Parathyroid adenoma (tissue), 2 donors: ENCODE measurements at regions not wholly inside any gene's neighbourhood (a gene's known extent, or its start where the extent isn't known, plus 50 kb on each side); places are given as distances from the start of the nearest gene placed in this dataset.
A peak's percentile ranks its signal among the peaks of the same experiment; 100 is the strongest.

Experiments
- H2AFZ ChIP-seq: fragments of 300-600 bp; sonication (generic); one replicate; pipeline ENCODE4 v1.7.0; 2017; ENCODE audit warnings: antibody characterized with exemption, mild to moderate bottlenecking
- H3K27ac ChIP-seq: fragments of 300-600 bp; sonication (generic); one replicate; pipeline ENCODE4 v1.7.0; 2017
- H3K27me3 ChIP-seq: fragments of 300-600 bp; sonication (generic); one replicate; pipeline ENCODE4 v1.7.0; 2017; ENCODE audit warnings: low read length; ENCODE audit not compliant: control insufficient read depth, insufficient read depth
- H3K36me3 ChIP-seq: fragments of 300-600 bp; sonication (generic); one replicate; pipeline ENCODE4 v1.7.0; 2017; ENCODE audit warnings: low read length; ENCODE audit not compliant: control insufficient read depth, insufficient read depth
- H3K4me1 ChIP-seq: fragments of 300-600 bp; sonication (generic); one replicate; pipeline ENCODE4 v1.7.0; 2017; ENCODE audit warnings: control low read depth
- H3K4me2 ChIP-seq: fragments of 300-600 bp; sonication (generic); one replicate; pipeline ENCODE4 v1.7.0; 2017; ENCODE audit warnings: low read length
- H3K4me3 ChIP-seq: fragments of 300-600 bp; sonication (generic); one replicate; pipeline ENCODE4 v1.7.0; 2017; ENCODE audit warnings: low read depth, low read length
- H3K79me2 ChIP-seq: fragments of 300-600 bp; sonication (generic); one replicate; pipeline ENCODE4 v1.7.0; 2017; ENCODE audit warnings: control low read depth
- H3K9ac ChIP-seq: fragments of 300-600 bp; sonication (generic); one replicate; pipeline ENCODE4 v1.7.0; 2017; ENCODE audit warnings: mild to moderate bottlenecking
- H3K9me3 ChIP-seq: fragments of 300-600 bp; sonication (generic); one replicate; pipeline ENCODE4 v1.7.0; 2017; ENCODE audit warnings: low read length; ENCODE audit not compliant: control insufficient read depth
- TF ChIP-seq, protein P1 (sequence below): fragments of 300-600 bp; sonication (generic); IDR thresholded peaks from one replicate; pipeline ENCODE4 v1.7.0; 2017; ENCODE audit warnings: antibody characterized with exemption, mild to moderate bottlenecking
- donor health status: primary hyperparathyroidism.

DNA sequence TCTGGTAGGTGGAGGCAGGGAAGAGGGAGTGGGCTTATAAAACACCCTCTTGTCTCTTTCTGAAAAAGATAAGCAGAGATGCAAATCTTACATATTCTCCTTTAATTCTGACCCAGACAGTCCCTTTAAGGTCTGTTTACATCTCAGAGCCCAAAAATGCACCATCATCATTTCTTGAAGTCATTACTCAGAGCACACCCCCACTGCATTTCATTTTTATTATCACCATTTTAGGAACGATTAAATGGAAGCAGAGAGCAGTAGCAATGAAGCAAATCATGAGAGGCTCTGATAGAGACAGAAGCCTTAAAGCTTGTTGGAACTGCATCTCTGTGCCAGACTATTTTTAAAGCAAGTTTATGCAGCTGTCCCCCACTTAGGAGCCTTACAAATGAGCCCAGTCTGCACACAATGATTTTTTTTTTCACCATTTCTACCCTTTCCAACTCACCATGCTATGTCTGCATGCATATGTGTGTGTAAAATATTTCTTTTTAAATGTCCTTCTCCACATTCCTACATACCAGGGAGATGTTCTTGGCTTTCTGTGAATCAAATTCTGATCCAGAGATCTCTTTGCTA lies 311.0 kb downstream of the GRIN2B start:
- Histone ChIP-seq H3K79me2 (no peaks in the 10 kb centered on the region), H3K9me3 (no peaks in the 10 kb centered on the region), H3K4me3 (no peak overlapping the region), H3K4me1 (no peaks in the 10 kb centered on the region), H2AFZ (no peak overlapping the region), H3K9ac (no peak overlapping the region), H3K4me2 (no peak overlapping the region), H3K27me3 (peaks cover 3% of the 10 kb centered on the region), H3K36me3 (no peaks in the 10 kb centered on the region), H3K27ac (no peak overlapping the region)
- TF ChIP-seq, protein P1, sequence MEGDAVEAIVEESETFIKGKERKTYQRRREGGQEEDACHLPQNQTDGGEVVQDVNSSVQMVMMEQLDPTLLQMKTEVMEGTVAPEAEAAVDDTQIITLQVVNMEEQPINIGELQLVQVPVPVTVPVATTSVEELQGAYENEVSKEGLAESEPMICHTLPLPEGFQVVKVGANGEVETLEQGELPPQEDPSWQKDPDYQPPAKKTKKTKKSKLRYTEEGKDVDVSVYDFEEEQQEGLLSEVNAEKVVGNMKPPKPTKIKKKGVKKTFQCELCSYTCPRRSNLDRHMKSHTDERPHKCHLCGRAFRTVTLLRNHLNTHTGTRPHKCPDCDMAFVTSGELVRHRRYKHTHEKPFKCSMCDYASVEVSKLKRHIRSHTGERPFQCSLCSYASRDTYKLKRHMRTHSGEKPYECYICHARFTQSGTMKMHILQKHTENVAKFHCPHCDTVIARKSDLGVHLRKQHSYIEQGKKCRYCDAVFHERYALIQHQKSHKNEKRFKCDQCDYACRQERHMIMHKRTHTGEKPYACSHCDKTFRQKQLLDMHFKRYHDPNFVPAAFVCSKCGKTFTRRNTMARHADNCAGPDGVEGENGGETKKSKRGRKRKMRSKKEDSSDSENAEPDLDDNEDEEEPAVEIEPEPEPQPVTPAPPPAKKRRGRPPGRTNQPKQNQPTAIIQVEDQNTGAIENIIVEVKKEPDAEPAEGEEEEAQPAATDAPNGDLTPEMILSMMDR: no peak

DNA sequence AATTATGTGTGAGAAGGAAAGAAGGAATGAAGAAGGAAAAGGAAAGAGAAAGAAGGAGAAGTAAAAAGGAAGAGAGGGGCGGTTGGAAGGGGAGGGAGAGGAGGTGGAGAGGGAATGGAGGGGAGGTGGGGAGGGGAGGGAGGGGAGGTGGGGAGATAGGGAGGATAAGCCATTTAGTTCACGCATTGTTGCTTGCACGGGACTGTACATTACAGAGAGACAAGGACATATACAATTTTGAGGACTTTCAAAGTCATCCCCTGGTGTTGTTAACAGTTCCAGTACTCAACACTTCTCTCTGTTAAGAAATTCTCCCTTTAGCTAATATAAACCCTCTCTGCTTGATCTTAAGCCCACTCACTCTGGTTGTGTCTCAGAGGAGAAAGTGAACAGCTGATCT lies 312.5 kb downstream of the GRIN2B start:
- H3K4me2 ChIP-seq: no peak overlapping the region
- H3K4me1 ChIP-seq: no peaks in the 10 kb centered on the region
- H3K4me3 ChIP-seq: no peak overlapping the region
- H3K9me3 ChIP-seq: no peaks in the 10 kb centered on the region
- no peak overlapping the region for H3K9ac ChIP-seq
- TF ChIP-seq, protein P1: no peak
- H2AFZ ChIP-seq: no peak overlapping the region
- H3K27ac ChIP-seq: no peak overlapping the region
- H3K27me3 ChIP-seq: no peaks in the 10 kb centered on the region
- no peaks in the 10 kb centered on the region for H3K79me2 ChIP-seq
- no peaks in the 10 kb centered on the region for H3K36me3 ChIP-seq

DNA sequence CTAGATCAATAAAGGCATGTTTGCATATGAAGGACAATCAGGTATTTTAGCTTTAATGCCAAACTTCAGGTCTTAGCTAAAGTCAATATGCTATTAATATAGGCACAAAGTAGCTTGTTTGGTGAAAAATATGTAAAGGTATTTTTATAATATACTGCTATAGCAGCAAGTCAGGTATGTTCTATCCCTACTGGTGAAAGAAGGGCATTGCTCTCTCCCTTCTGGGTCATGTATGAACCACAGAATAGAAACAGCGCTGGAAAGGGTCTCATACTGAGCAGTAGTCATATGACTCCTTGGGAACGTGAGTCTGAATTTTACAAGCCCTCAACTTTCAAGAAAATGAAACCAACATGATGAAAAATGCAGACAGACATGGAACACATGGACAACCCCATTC lies 314.6 kb downstream of the GRIN2B start:
- Histone ChIP-seq H3K36me3 (no peaks in the 10 kb centered on the region), H3K9ac (no peak overlapping the region), H3K4me3 (no peak overlapping the region), H2AFZ (no peak overlapping the region), H3K79me2 (no peaks in the 10 kb centered on the region), H3K4me1 (no peaks in the 10 kb centered on the region), H3K27ac (no peak overlapping the region), H3K27me3 (no peaks in the 10 kb centered on the region), H3K9me3 (no peaks in the 10 kb centered on the region), H3K4me2 (no peak overlapping the region)
- TF ChIP-seq, protein P1: no peak

DNA sequence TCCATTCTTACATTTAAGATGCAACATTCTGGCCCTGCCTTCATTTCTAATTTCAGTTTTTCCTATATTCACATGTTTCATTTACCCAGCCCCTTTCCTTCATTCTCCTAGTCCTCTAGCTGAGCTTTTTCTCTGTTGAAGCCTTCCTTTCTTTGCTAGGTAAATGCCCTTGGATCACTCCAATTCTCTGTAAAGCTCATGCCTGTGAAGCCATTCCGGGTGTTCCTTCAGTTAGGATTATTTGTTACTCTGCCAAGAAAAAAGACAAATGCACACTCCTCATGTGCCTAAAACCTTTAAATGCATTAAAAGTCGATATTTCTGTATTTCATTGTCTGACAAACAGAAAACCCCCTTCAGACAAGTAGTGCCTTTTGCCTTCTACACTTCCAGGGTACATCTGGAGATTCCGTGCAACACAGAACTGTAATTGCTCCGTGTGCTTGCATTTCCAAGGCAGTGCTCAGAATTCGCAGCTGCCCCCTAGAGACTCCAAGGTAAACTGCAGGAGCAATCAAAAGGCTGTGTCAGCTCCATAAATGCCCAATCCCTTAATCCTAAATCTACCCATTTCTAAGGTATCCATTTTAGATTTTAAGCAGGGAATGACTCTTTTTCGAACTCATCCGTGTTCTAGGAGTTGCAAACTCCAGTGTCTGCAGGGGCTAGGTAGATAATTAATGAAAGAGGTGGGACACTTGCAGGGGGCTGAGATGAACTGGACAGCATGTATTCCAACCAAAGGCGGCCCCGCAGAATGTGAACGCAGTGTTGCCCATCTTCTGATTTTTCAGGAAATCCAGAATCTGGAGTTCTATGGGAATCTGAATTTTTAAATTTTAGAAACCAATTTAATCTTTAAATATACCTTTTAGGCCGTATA lies 320.2 kb downstream of the GRIN2B start:
- no peaks in the 10 kb centered on the region for H3K27me3 ChIP-seq
- no peaks in the 10 kb centered on the region for H3K9me3 ChIP-seq
- no peak overlapping the region for H3K4me3 ChIP-seq
- no peak overlapping the region for H3K27ac ChIP-seq
- no peaks in the 10 kb centered on the region for H3K4me1 ChIP-seq
- H3K79me2 ChIP-seq: no peaks in the 10 kb centered on the region
- H2AFZ ChIP-seq: no peak overlapping the region
- H3K4me2 ChIP-seq: no peak overlapping the region
- TF ChIP-seq, protein P1: peak; percentile 67
- H3K36me3 ChIP-seq: no peaks in the 10 kb centered on the region
- H3K9ac ChIP-seq: no peak overlapping the region
